GM06990 (cell line): ENCODE measurements at regions not wholly inside any gene's neighbourhood (a gene's known extent, or its start where the extent isn't known, plus 50 kb on each side); places are given as distances from the start of the nearest gene placed in this dataset.

Experiments
- DNase-seq: peaks from one replicate; pipeline ENCODE4 v3.0.0-alpha.2; 2011; ENCODE audit not compliant: insufficient read length; ENCODE audit errors: extremely low read depth
- H3K27me3 ChIP-seq: replicated peaks from 2 replicates; pipeline ENCODE4 v1.6.0; 2011; ENCODE audit warnings: low read length; ENCODE audit not compliant: control insufficient read depth, insufficient read depth
- H3K36me3 ChIP-seq: 2 replicates; pipeline ENCODE4 v1.5.1; 2011; ENCODE audit warnings: low read length; ENCODE audit not compliant: control insufficient read depth, insufficient read depth
- H3K4me3 ChIP-seq: replicated peaks from 2 replicates; pipeline ENCODE4 v1.5.1; 2011; ENCODE audit warnings: low read depth, mild to moderate bottlenecking, control low read depth, low read length
- TF ChIP-seq, protein P1 (sequence below): IDR thresholded peaks from 2 replicates; pipeline ENCODE4 v1.5.1; 2011; ENCODE audit warnings: low read length, control low read depth, mild to moderate bottlenecking, inconsistent platforms; ENCODE audit not compliant: insufficient read depth, poor library complexity, severe bottlenecking

DNA sequence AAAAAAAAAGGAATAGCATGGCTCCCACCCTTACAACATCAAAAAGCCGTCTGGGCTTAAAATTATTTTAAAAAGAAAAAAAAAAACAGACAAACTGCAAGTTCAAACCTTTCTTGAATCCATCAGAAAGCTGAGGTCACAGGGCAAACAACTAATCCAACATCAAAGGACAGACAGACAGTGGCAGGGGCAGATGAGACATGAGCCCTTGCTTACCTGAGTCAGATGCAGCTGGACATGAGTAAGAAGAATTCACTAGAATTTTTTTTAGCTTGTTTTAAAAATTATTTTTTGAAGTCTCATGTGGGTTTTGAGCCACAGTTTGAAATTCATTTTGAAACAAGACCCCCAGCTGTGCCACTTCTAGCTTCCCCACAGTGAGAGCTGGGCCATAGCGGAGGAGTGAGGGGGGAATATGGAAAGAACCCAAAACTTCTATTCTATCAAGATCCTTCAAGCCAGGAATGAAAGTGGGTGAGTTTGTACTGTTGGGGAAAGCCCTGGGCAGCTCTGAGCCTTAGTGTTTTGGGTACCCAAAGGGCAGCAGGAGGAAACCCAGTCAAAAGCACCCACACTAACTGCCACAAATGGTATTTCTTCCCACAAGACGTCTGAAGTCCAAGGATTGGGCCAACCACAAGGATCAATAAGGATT is 111.4 kb downstream of the ATXN3L start:
- peak; percentile 19 for DNase-seq
- Histone ChIP-seq H3K27me3 (no peaks in the 10 kb centered on the region), H3K36me3 (no peaks in the 10 kb centered on the region), H3K4me3 (no peak overlapping the region)
- TF ChIP-seq, protein P1, sequence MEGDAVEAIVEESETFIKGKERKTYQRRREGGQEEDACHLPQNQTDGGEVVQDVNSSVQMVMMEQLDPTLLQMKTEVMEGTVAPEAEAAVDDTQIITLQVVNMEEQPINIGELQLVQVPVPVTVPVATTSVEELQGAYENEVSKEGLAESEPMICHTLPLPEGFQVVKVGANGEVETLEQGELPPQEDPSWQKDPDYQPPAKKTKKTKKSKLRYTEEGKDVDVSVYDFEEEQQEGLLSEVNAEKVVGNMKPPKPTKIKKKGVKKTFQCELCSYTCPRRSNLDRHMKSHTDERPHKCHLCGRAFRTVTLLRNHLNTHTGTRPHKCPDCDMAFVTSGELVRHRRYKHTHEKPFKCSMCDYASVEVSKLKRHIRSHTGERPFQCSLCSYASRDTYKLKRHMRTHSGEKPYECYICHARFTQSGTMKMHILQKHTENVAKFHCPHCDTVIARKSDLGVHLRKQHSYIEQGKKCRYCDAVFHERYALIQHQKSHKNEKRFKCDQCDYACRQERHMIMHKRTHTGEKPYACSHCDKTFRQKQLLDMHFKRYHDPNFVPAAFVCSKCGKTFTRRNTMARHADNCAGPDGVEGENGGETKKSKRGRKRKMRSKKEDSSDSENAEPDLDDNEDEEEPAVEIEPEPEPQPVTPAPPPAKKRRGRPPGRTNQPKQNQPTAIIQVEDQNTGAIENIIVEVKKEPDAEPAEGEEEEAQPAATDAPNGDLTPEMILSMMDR = no peak

- no peaks in the 10 kb centered on the region for H3K27me3 ChIP-seq
- H3K36me3 ChIP-seq = no peaks in the 10 kb centered on the region
- no peak overlapping the region for H3K4me3 ChIP-seq
- TF ChIP-seq, protein P1 = no peak
- no peak for DNase-seq
Observed at GRCh38 chrX:13203271-13203670, 116.6 kb downstream of the ATXN3L start.

- DNase-seq = no peak
- TF ChIP-seq, protein P1 = no peak
- H3K4me3 ChIP-seq = no peak overlapping the region
- no peaks in the 10 kb centered on the region for H3K27me3 ChIP-seq
- no peaks in the 10 kb centered on the region for H3K36me3 ChIP-seq
Observed at GRCh38 chrX:13201605-13202219, 118.1 kb downstream of the ATXN3L start.

DNA sequence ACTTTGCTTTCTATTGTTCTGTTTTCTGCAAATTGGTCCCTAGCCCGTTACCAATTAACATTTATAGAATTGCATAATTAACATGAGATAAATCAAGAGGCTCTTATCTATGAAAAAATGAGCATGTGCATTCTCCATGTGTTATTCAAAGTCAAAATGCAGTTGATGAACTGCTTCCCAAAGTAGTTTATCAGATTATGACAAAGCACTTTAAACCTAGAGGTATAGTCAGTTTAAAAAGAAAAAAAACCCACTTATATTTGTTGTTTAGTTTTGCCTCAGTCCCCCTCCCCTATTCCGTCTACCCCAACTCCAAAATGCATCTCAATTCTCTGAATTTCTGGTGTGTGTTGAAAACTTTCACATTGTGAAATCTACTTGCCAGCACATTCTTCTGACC is 119.5 kb downstream of the ATXN3L start:
- TF ChIP-seq, protein P1 = no peak
- H3K4me3 ChIP-seq = no peak overlapping the region
- H3K27me3 ChIP-seq = no peaks in the 10 kb centered on the region
- no peaks in the 10 kb centered on the region for H3K36me3 ChIP-seq
- no peak for DNase-seq

- no peaks in the 10 kb centered on the region for H3K27me3 ChIP-seq
- TF ChIP-seq, protein P1 = no peak
- no peak overlapping the region for H3K4me3 ChIP-seq
Observed at GRCh38 chrX:13198762-13199064, 121.1 kb downstream of the ATXN3L start.

More at GRCh38 chrX:13198762-13199064, 121.1 kb downstream of the ATXN3L start:
- no peaks in the 10 kb centered on the region for H3K36me3 ChIP-seq
- no peak for DNase-seq
